T-cell (primary cell): ENCODE measurements at regions not wholly inside any gene's neighbourhood (a gene's known extent, or its start where the extent isn't known, plus 50 kb on each side); places are given as distances from the start of the nearest gene placed in this dataset.

Experiments
- ATAC-seq, 4 experiments: fragments of 200-7000 bp in 3 of 4; fragments of 150-1000 bp in 1 of 4; cut with Tn5 transposase; replicated peaks in 1 of 4; 1 replicate in 3 of 4; 2 replicates in 1 of 4; pipeline ENCODE4 v1.10.0; 2021; ENCODE audit warnings: moderate library complexity in 3 of 4, mild to moderate bottlenecking in 2 of 4, moderate number of reproducible peaks in 1 of 4
- CTCF ChIA-PET, 2 donors: fragments of 300-600 bp; sonication (Branson Sonifier 250); formaldehyde crosslinking; loops; one replicate each; lab custom pipeline; 2022; ENCODE audit warnings: antibody characterized with exemption in 2 of 2; lab: Charles Lee
- POLR2A ChIA-PET, 2 donors: fragments of 300-600 bp; sonication (Branson Sonifier 250); formaldehyde crosslinking; loops; one replicate each; lab custom pipeline; 2022; ENCODE audit warnings: antibody characterized with exemption in 2 of 2; lab: Charles Lee
- DNase-seq, 35 experiments: peaks; one replicate each; pipeline versions ENCODE4 v3.0.0 to v3.0.0-alpha.2; 2013 to 2023
- H3K27ac ChIP-seq: one replicate; pipeline ENCODE4 v1.5.1; 2013; ENCODE audit warnings: low read length
- H3K27me3 ChIP-seq, 2 experiments: replicated peaks in 1 of 2; 1 replicate in 1 of 2; 2 replicates in 1 of 2; pipeline versions ENCODE4 v1.6.1 to v1.7.0; 2013; ENCODE audit warnings: low read length in 1 of 2, mixed read lengths in 1 of 2; ENCODE audit not compliant: control insufficient read depth in 2 of 2, insufficient read depth in 2 of 2; ENCODE audit errors: extremely low read depth in 1 of 2
- H3K36me3 ChIP-seq, 2 donors: 1 replicate in 1 of 2; 2 replicates in 1 of 2; pipeline versions ENCODE4 v1.6.1 to v1.7.0; 2013; ENCODE audit warnings: low read length in 1 of 2; ENCODE audit not compliant: control insufficient read depth in 2 of 2, insufficient read depth in 1 of 2; ENCODE audit errors: extremely low read depth in 1 of 2
- H3K4me1 ChIP-seq, 2 experiments: 1 replicate in 1 of 2; 2 replicates in 1 of 2; pipeline versions ENCODE4 v1.6.1 to v1.7.0; 2013; ENCODE audit warnings: low read length in 2 of 2, mixed read lengths in 1 of 2; ENCODE audit not compliant: insufficient read depth in 2 of 2, control insufficient read depth in 1 of 2; ENCODE audit errors: extremely low read depth in 1 of 2
- H3K4me3 ChIP-seq, 2 donors: 1 replicate in 1 of 2; 2 replicates in 1 of 2; pipeline versions ENCODE4 v1.5.1 to v1.7.0; 2013; ENCODE audit warnings: mild to moderate bottlenecking in 2 of 2, low read length in 1 of 2, moderate library complexity in 1 of 2; ENCODE audit not compliant: control insufficient read depth in 1 of 2; ENCODE audit errors: extremely low read depth in 1 of 2
- H3K9me3 ChIP-seq: 2 replicates; pipeline ENCODE4 v1.7.0; 2013
- H3K27ac Mint-ChIP-seq, 2 donors: one replicate each; pipeline ENCODE4 v1.8.0; 2020 to 2021; ENCODE audit warnings: mild to moderate bottlenecking in 2 of 2, mixed read lengths in 2 of 2
- H3K27me3 Mint-ChIP-seq, 2 donors: one replicate each; pipeline ENCODE4 v1.8.0; 2021 to 2022; ENCODE audit warnings: mixed read lengths in 2 of 2
- H3K36me3 Mint-ChIP-seq: one replicate; pipeline ENCODE4 v1.8.0; 2021; ENCODE audit warnings: mixed read lengths
- H3K4me1 Mint-ChIP-seq, 3 donors: one replicate each; pipeline ENCODE4 v1.8.0; 2020 to 2022; ENCODE audit warnings: mixed read lengths in 3 of 3, mild to moderate bottlenecking in 1 of 3
- H3K4me3 Mint-ChIP-seq, 3 donors: one replicate each; pipeline ENCODE4 v1.8.0; 2020 to 2022; ENCODE audit warnings: mild to moderate bottlenecking in 3 of 3, mixed read lengths in 3 of 3, moderate library complexity in 3 of 3
- H3K9me3 Mint-ChIP-seq, 3 donors: one replicate each; pipeline ENCODE4 v1.8.0; 2020 to 2022; ENCODE audit warnings: mixed read lengths in 3 of 3
- WGBS: methylation state at CpG from one replicate; pipeline ENCODE4 v1.1.5; 2013; ENCODE audit warnings: missing lambda C conversion rate; ENCODE audit not compliant: insufficient coverage; 5-methylcytosine and 5-hydroxymethylcytosine counted together

- Mint-ChIP-seq H3K36me3 (no peaks in the 10 kb centered on the region), H3K27me3 (peaks cover 36 to 53% of the 10 kb centered on the region in 2 donors), H3K4me3 (no peak overlapping the region), H3K27ac (no peak overlapping the region), H3K9me3 (no peaks in the 10 kb centered on the region), H3K4me1 (peaks cover 0 to 8% (median 5%) of the 10 kb centered on the region in 3 donors)
- ATAC-seq (no peak), DNase-seq (no peak)
- POLR2A ChIA-PET, result no interaction called here
- H3K9me3 ChIP-seq, result no peaks in the 10 kb centered on the region
- H3K36me3 ChIP-seq, result no peaks in the 10 kb centered on the region
- H3K4me1 ChIP-seq, result peaks cover 0 to 16% of the 10 kb centered on the region in 2 experiments
- WGBS, result 94% methylated on average over 5 of the region's 6 CpGs
- CTCF ChIA-PET, result no interaction called here
- no peak overlapping the region for H3K27ac ChIP-seq
- no peak overlapping the region for H3K4me3 ChIP-seq
- H3K27me3 ChIP-seq, result peaks cover 0 to 61% of the 10 kb centered on the region in 2 experiments
Observed at GRCh38 chr9:121550041-121550440, 50.4 kb upstream of the GGTA1 start.

GRCh38 chr9:121550569-121551512 is 51.2 kb upstream of the GGTA1 start:
- ChIA-PET CTCF (no interaction called here), POLR2A (no interaction called here)
- Mint-ChIP-seq H3K4me1 (peaks cover 0 to 8% (median 5%) of the 10 kb centered on the region in 3 donors), H3K36me3 (no peaks in the 10 kb centered on the region), H3K4me3 (peak overlapping the region in 1 of 3 donors; percentile 37), H3K9me3 (no peaks in the 10 kb centered on the region), H3K27me3 (peaks cover 35 to 53% of the 10 kb centered on the region in 2 donors), H3K27ac (no peak overlapping the region)
- DNase-seq (peak; percentile 34 to 77 (median 64)), ATAC-seq (peak; percentile 70 to 82 (median 78))
- H3K27me3 ChIP-seq, result peaks cover 0 to 53% of the 10 kb centered on the region in 2 experiments
- H3K9me3 ChIP-seq, result no peaks in the 10 kb centered on the region
- no peak overlapping the region for H3K27ac ChIP-seq
- no peak overlapping the region for H3K4me3 ChIP-seq
- H3K36me3 ChIP-seq, result no peaks in the 10 kb centered on the region
- peaks cover 0 to 13% of the 10 kb centered on the region in 2 experiments for H3K4me1 ChIP-seq
- 19% methylated on average over 30 of the region's 40 CpGs for WGBS

GRCh38 chr9:121551985-121552753 is 52.5 kb upstream of the GGTA1 start:
- no peak for DNase-seq
- no peak overlapping the region for H3K27ac Mint-ChIP-seq
- CTCF ChIA-PET, result no interaction called here

GRCh38 chr9:121556082-121556481 is 56.4 kb upstream of the GGTA1 start:
- Histone ChIP-seq H3K4me1 (peaks cover 0 to 16% of the 10 kb centered on the region in 2 experiments), H3K9me3 (no peaks in the 10 kb centered on the region), H3K4me3 (no peak overlapping the region), H3K27me3 (peaks cover 0 to 42% of the 10 kb centered on the region in 2 experiments), H3K36me3 (no peaks in the 10 kb centered on the region), H3K27ac (no peak overlapping the region)
- ATAC-seq (no peak), DNase-seq (no peak)
- CTCF ChIA-PET, result interaction anchor here (0.6 to 0.9 kb wide), 2 partner anchors 10 to 415 kb away, joined by 4 to 7 read pairs; no protein-coding TSS in a partner anchor
- H3K9me3 Mint-ChIP-seq, result no peaks in the 10 kb centered on the region
- WGBS, result 75% methylated on average over 3 of the region's 3 CpGs
- H3K27me3 Mint-ChIP-seq, result peaks cover 12 to 31% of the 10 kb centered on the region in 2 donors
- no peak overlapping the region for H3K4me3 Mint-ChIP-seq
- POLR2A ChIA-PET, result no interaction called here
- H3K27ac Mint-ChIP-seq, result no peak overlapping the region
- no peaks in the 10 kb centered on the region for H3K36me3 Mint-ChIP-seq
- H3K4me1 Mint-ChIP-seq, result peaks cover 8 to 13% (median 10%) of the 10 kb centered on the region in 3 donors

More at GRCh38 chr9:121551985-121552753, 52.5 kb upstream of the GGTA1 start:
- Mint-ChIP-seq H3K4me3 (peak overlapping the region in 1 of 3 donors; percentile 37), H3K9me3 (no peaks in the 10 kb centered on the region), H3K4me1 (peaks cover 0 to 8% (median 5%) of the 10 kb centered on the region in 3 donors), H3K27me3 (peaks cover 27 to 50% of the 10 kb centered on the region in 2 donors), H3K36me3 (no peaks in the 10 kb centered on the region)
- H3K36me3 ChIP-seq, result no peaks in the 10 kb centered on the region
- H3K4me3 ChIP-seq, result no peak overlapping the region
- peaks cover 0 to 9% of the 10 kb centered on the region in 2 experiments for H3K4me1 ChIP-seq
- ATAC-seq, result no peak
- no peak overlapping the region for H3K27ac ChIP-seq
- WGBS, result 54% methylated on average over 9 of the region's 9 CpGs
- H3K9me3 ChIP-seq, result no peaks in the 10 kb centered on the region
- peaks cover 0 to 49% of the 10 kb centered on the region in 2 experiments for H3K27me3 ChIP-seq
- POLR2A ChIA-PET, result no interaction called here

GRCh38 chr9:121556580-121556979 is 56.9 kb upstream of the GGTA1 start:
- Mint-ChIP-seq H3K27me3 (peaks cover 7 to 26% of the 10 kb centered on the region in 2 donors), H3K4me3 (no peak overlapping the region), H3K9me3 (no peaks in the 10 kb centered on the region), H3K36me3 (no peaks in the 10 kb centered on the region), H3K27ac (no peak overlapping the region), H3K4me1 (peaks cover 8 to 11% (median 9%) of the 10 kb centered on the region in 3 donors)
- CTCF ChIA-PET, result interaction anchor here in 1 of 2 donors (0.9 kb wide), 1 partner anchor 11 kb away, joined by 4 read pairs; no protein-coding TSS in a partner anchor
- H3K27me3 ChIP-seq, result peaks cover 0 to 42% of the 10 kb centered on the region in 2 experiments
- H3K9me3 ChIP-seq, result no peaks in the 10 kb centered on the region
- H3K4me3 ChIP-seq, result no peak overlapping the region
- no peak for ATAC-seq
- no peak overlapping the region for H3K27ac ChIP-seq
- POLR2A ChIA-PET, result no interaction called here
- peaks cover 0 to 16% of the 10 kb centered on the region in 2 experiments for H3K4me1 ChIP-seq
- DNase-seq, result no peak
- no peaks in the 10 kb centered on the region for H3K36me3 ChIP-seq
- 94% methylated on average over 2 of the region's 5 CpGs for WGBS
